GM19455 (cell line): ENCODE measurements at regions not wholly inside any gene's neighbourhood (a gene's known extent, or its start where the extent isn't known, plus 50 kb on each side); places are given as distances from the start of the nearest gene placed in this dataset.

Source experiments
- ATAC-seq: cut with Tn5 transposase; IDR thresholded peaks from one replicate; pipeline ENCODE4 v1.9.1; 2021; ENCODE audit not compliant: unreplicated experiment

- ATAC-seq, result no peak
These were observed 370.8 kb downstream of the WDR11 start for GRCh38 chr10:121221991-121222390.

GRCh38 chr10:121222842-121223241 lies 371.7 kb downstream of the WDR11 start:
- ATAC-seq, result no peak

- no peak for ATAC-seq
These were observed 367.2 kb downstream of the FGFR2 start for GRCh38 chr10:121231079-121231478.

- no peak for ATAC-seq
These were observed 365.8 kb downstream of the FGFR2 start for GRCh38 chr10:121232494-121232893.

GRCh38 chr10:121235692-121236091 lies 362.6 kb downstream of the FGFR2 start:
- no peak for ATAC-seq

GRCh38 chr10:121236621-121237020 lies 361.6 kb downstream of the FGFR2 start:
- no peak for ATAC-seq

GRCh38 chr10:121237718-121238117 lies 360.5 kb downstream of the FGFR2 start:
- no peak for ATAC-seq

GRCh38 chr10:121240011-121240410 lies 358.2 kb downstream of the FGFR2 start:
- no peak for ATAC-seq

GRCh38 chr10:121240556-121240955 lies 357.7 kb downstream of the FGFR2 start:
- ATAC-seq, result no peak

- no peak for ATAC-seq
These were observed 356.9 kb downstream of the FGFR2 start for GRCh38 chr10:121241337-121241736.

- no peak for ATAC-seq
These were observed 355.3 kb downstream of the FGFR2 start for GRCh38 chr10:121242741-121243608.

GRCh38 chr10:121243609-121244241 lies 354.5 kb downstream of the FGFR2 start:
- ATAC-seq, result no peak

GRCh38 chr10:121244818-121245217 lies 353.4 kb downstream of the FGFR2 start:
- no peak for ATAC-seq

GRCh38 chr10:121245754-121246153 lies 352.5 kb downstream of the FGFR2 start:
- ATAC-seq, result no peak

GRCh38 chr10:121248266-121248665 lies 350.0 kb downstream of the FGFR2 start:
- ATAC-seq, result no peak

- ATAC-seq, result no peak
These were observed 347.1 kb downstream of the FGFR2 start for GRCh38 chr10:121250995-121251764.

GRCh38 chr10:121252756-121253155 lies 345.5 kb downstream of the FGFR2 start:
- ATAC-seq, result no peak

- no peak for ATAC-seq
These were observed 337.9 kb downstream of the FGFR2 start for GRCh38 chr10:121260377-121260776.

GRCh38 chr10:121261665-121262064 lies 336.6 kb downstream of the FGFR2 start:
- ATAC-seq, result no peak

- no peak for ATAC-seq
These were observed 335.3 kb downstream of the FGFR2 start for GRCh38 chr10:121262774-121263430.

- no peak for ATAC-seq
These were observed 334.8 kb downstream of the FGFR2 start for GRCh38 chr10:121263431-121263783.
